Right lung (tissue), 2 donors: ENCODE measurements at regions not wholly inside any gene's neighbourhood (a gene's known extent, or its start where the extent isn't known, plus 50 kb on each side); places are given as distances from the start of the nearest gene placed in this dataset.
"Not testable (repeated sequence)": the region's sequence is repeated elsewhere in the genome, so short reads cannot be mapped to it uniquely, and the experiment has no call there.

Experiments used
- DNase-seq, 2 donors: peaks; one replicate each; pipeline ENCODE4 v3.0.0-alpha.2; 2013

- not testable (repeated sequence) for DNase-seq
These were observed 84.5 kb downstream of the IDS start for GRCh38 chrX:149420566-149420965.

DNA sequence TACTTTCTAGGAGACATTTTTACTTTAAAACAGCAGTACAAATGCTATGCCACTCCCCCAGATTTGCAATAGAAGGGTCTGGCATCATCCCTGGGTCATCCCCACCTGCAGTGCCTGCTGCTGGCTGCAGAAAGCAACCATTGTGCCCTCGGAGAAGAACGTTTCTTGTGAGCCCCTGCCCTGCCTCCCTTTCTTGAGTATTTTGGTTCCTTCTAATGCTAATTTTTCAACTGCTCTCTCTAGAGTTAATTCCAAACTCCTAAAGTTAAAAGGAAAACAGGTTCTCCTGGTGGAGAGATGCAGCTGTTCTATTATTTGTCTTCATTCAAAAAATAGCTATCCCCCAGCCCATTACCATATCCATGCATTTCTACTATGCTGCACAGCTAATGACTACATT, 107.1 kb downstream of the IDS start:
- DNase-seq = no peak

GRCh38 chrX:149392921-149393320, 112.2 kb downstream of the IDS start:
- DNase-seq = peak; percentile 3 to 6

DNA sequence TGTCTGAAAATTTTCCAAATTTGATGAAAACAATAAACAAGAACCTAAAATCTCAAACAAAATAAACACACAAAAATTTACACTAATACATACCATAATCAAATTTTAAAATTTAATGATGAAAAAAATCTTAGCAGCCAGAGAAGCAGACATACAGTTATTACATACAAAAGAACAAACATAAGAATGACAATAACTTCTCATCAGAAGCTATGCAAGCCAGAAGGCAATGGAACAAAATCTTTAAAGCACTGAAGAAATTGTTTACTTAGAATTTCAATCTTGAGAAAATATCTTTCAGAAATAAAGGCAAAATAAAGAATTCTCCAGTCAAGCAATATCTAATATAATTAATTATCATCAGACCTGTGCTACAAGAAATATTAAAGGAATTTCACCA, 121.3 kb downstream of the IDS start:
- DNase-seq = no peak

- DNase-seq = no peak
These were observed 130.4 kb downstream of the IDS start for GRCh38 chrX:149374751-149375150.

DNA sequence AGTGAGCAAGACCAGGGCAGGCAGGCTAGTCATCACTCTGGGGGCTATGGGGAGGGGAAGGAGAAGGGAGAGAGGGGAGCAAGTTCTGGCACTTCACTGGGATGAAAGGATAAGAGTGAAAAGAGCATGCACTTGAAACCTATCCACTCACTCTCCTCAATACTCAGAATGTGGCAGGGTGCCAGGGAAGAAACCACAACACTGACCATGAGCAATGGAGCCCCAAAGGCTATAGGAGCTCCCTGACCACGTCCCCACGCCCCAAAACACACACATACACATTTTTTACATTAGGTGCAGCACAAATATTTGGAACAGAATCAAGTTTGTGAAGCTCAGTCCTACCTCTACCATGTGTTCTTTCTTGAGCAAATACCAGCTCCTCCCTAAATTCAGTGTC, 132.2 kb downstream of the IDS start:
- no peak for DNase-seq

GRCh38 chrX:149371986-149372385, 133.1 kb downstream of the IDS start:
- no peak for DNase-seq

- no peak for DNase-seq
These were observed 135.0 kb downstream of the IDS start for GRCh38 chrX:149370097-149370496.

GRCh38 chrX:149365552-149365951, 139.6 kb downstream of the IDS start:
- no peak for DNase-seq

GRCh38 chrX:149365061-149365460, 140.0 kb downstream of the IDS start:
- no peak for DNase-seq

DNA sequence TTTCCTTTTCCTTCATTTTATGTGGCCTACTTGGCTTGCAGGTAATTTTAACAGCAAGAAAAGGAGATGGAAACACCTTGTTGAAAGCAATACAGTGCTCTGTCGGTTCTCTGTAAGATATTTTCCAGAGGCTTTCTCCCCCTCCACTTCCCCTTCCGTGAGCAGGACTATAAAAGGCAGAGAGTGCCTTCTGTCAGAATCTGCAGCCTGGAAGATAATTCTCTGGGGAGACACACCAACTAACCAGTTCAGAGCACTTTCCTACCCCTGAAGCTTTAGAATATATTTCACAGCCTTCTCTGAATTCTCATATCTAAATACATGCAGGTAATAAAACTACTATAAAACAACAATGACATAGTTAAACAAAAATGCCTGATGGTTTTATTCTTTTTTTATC, 141.1 kb downstream of the IDS start:
- DNase-seq = no peak

DNA sequence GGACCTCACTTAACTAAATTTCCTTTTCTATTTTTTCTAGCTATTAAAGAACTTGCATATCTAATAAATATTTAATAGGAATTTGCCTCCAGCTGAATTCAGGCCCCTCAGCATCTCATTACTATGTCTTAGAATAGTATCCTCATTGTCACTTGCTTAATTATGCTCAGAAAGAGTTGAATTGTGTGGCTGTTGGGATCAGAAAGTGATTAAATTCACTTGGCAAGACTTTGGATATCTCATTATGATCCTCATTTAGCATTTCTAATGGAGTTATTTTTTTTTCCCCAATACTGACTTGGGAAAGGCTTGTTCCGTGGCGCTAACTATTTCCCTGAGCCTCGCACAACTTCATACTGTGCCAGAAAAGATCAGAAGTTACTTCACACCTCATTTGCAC, 158.8 kb downstream of the IDS start:
- peak; percentile 14 to 38 for DNase-seq

GRCh38 chrX:149322316-149322715, 182.8 kb downstream of the IDS start:
- no peak for DNase-seq

DNA sequence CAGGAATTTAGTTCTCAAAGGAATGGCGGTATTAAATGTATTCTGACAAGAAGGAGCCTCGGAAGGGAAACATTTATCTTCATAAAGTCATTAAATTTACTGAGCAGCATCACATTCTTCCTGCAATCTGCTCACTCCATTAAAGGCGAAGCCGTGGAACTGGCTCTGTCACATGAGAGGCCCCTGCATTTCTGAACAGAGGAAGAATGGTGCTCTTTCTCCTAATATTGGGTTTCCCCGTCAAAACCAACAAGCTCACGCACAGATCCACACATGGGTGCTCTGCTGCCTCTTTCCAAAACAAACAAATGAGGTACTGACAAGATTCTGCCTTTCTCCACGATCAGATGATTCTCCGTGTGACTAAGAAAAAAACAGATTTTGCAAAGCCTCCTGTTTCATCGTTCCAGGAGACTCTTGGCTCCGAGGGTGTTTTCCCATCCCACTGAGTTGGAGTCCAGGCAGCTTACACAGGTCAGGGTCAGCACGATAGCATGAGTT, 191.2 kb downstream of the IDS start:
- no peak for DNase-seq

GRCh38 chrX:149312988-149313387, 192.1 kb downstream of the IDS start:
- DNase-seq = no peak

DNA sequence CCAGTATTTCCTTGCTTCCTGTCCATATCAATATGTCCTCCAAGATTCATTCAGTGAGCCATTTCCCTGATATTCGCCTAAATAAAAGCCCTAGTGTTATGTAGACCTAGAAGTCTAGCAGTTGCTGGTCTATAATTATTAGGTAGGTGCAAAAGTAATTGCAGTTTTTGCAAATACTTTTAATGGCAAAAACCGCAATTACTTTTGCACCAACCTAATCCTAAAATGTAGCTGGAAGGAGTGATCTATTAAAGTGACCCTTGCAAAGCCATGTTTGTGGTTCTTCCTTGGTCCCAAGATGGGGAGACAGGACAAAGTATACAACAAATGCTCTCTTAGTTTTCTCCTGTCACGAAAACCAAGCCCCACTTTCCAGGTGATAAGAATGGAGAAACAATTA, 193.0 kb downstream of the IDS start:
- no peak for DNase-seq

DNA sequence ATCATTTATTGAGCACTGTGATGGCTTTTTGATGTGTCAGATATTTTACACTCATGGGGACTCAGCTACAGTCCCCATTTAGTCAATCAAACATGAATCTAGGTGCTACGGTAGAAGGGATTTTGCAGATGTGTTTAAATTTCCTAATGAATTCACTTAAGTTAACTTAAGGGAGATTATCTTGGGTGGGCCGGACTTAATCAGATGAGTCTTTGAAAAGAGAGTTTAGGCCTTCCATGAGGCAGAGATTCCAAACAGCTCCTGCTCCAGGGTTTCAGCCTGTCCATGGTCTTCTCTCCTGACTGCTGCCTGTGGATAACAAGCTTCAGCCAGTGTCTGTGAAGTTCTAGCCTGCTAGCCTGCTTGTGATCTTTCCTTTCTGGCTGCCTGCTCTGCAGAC, 202.4 kb downstream of the IDS start:
- DNase-seq = no peak

GRCh38 chrX:149298111-149298510, 207.0 kb downstream of the IDS start:
- DNase-seq = no peak

DNA sequence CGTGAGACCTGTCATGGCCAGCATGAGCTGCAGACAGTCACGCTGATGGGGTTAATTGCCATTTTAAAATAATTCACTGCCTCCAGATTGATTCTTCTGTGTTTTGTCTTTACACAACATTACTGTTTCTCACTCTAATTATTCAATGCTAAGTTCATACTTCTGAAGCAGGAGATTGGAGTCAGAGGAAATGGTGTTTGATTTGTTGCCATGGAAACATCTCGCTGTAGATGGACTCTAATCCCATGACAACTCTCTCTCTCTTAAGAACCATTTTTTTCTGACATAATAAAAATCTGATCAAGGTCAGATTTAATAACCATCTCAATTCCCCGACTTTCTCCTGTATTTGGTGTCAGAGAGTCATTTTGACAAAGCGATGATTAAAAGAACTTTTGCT, 209.0 kb downstream of the IDS start:
- DNase-seq = peak in 1 of 2 donors; percentile 8

- DNase-seq = peak; percentile 25 to 42
These were observed 218.2 kb downstream of the IDS start for GRCh38 chrX:149286940-149287349.

- no peak for DNase-seq
These were observed 220.5 kb downstream of the IDS start for GRCh38 chrX:149284616-149285015.

DNA sequence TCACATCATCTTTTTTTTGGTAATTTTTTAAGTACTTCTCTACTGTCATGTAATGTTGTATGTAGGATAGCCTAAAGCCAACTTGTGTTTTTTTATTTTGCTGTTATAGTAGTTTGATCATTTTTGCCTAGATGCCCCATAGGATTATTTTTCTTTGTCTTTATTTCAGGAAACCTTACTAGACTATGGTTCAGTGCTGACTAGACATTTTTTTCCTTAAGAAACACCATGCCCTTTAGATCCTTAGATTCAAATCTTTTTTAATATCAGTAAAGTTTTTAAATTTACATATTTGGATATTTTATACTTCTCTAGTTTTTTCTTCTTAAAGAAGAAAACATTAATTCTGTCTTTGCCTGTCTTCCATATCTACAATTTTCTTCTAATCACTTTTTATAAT, 221.3 kb downstream of the IDS start:
- no peak for DNase-seq

DNA sequence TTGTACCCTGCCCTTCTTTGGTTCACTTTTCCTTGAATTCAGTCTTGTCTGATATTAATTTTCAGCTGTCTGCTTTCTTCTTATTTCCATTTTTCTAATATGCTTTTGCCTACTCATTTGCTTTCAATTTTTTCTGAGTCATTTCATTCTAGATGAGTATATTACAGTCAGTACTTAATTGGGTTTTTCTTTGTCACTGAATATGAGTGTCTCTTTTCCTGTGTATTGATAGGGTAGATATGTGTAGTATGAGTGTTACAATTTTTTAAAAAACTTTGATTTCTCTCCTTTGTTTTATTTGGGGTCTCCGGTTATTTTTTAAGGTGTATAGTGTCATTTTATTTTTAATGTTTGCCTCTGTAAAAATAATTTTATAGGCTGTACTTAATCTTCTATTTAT, 222.2 kb downstream of the IDS start:
- DNase-seq = no peak

GRCh38 chrX:149280011-149280410, 225.1 kb downstream of the IDS start:
- DNase-seq = no peak

DNA sequence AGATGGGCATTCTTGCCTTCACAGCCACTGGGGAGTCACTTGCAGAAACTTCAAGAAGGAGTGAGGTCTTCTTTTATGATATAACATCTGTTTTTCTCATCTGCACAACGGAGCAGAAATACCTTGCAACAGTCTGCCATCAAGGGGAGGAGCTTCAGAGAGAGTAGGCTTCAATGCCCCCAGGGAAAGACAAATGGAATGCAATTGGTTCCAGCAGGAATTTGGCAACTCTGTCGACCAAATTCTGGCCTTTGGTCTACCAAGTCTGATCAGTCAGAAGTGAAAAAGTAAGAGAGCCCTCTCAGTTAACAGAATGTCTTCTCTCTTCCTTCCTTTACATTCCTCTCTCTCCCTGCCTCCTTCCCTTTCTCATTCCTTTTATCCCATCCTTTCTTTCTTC, 229.3 kb downstream of the IDS start:
- DNase-seq = no peak
